ENCODE measurements at regions not wholly inside any gene's neighbourhood (a gene's known extent, or its start where the extent isn't known, plus 50 kb on each side); places are given as distances from the start of the nearest gene placed in this dataset.

DNA sequence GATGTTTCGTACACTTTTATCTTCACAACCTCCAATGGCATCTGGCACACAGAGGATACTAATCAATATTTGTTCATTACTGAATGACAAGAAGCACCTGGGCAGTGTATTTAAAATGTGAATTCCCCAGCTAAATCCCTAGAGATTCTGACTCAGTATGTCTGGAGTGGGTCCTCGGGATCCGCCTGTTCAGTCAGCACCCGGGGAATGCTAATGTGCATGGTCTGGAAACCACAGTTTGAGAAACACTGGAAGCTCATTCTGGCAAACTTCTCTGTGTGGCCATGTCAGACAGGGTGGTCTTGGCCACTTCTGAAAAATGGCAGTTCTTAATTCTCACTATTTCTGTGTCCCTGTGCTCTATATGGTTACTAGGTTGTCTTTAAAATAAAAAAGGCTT, 138.8 kb upstream of the VCX start:
- no peaks in the 10 kb centered on the region for H3K27me3 Mint-ChIP-seq
- H3K9me3 Mint-ChIP-seq: peaks cover 10% of the 10 kb centered on the region
- H3K4me3 Mint-ChIP-seq: no peak overlapping the region
- intact Hi-C loops (cut with micrococcal nuclease): no loop called here
- no peak overlapping the region for H3K27ac Mint-ChIP-seq
- no peaks in the 10 kb centered on the region for H3K4me1 Mint-ChIP-seq (ENCODE audit: low read depth)
- H3K36me3 Mint-ChIP-seq (ENCODE audit: low read depth): no peaks in the 10 kb centered on the region

DNA sequence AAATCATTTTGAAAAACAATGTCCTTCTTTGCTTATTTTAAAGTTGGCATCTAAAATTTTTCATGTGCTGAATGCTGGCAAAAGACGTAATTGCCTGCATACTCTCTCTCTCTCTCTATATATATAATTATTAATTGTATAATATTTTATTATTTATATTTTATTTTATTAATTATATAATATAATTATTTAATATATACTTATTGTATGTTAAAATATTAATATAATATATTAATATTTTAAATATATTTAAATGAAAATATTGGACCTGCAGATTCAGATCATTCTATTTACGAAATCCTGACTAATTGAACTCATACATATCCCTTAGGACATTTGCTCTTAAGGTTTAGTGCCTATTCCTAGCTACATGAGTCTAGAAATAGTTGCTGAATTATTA, 144.7 kb upstream of the VCX start:
- H3K4me3 Mint-ChIP-seq: no peak overlapping the region
- no peaks in the 10 kb centered on the region for H3K27me3 Mint-ChIP-seq
- H3K9me3 Mint-ChIP-seq: peaks cover 10% of the 10 kb centered on the region
- intact Hi-C loops (cut with micrococcal nuclease): no loop called here
- H3K36me3 Mint-ChIP-seq (ENCODE audit: low read depth): no peaks in the 10 kb centered on the region
- H3K27ac Mint-ChIP-seq: no peak overlapping the region
- H3K4me1 Mint-ChIP-seq (ENCODE audit: low read depth): no peaks in the 10 kb centered on the region

DNA sequence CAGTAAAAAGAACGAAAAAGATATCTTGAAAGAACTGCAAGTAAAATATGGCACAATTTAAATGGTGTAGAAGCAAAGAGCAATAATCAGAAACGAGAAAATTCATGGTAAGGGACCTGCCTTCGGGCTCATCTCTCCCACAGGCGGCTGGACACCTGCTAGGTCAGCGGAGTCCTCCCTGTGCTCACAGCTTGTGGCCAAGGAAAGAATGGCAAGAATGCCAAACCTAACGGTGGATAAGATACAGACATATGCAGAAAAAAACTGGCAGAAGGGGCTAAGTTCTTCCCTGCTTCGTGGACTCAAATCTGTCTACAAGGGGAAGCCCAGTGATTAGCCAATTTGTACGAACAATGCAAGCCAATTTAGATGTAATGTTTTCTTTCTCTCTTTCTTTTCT, 152.1 kb upstream of the VCX start:
- no peak overlapping the region for H3K4me3 Mint-ChIP-seq
- H3K9me3 Mint-ChIP-seq: peaks cover 9% of the 10 kb centered on the region
- no peaks in the 10 kb centered on the region for H3K4me1 Mint-ChIP-seq (ENCODE audit: low read depth)
- no peaks in the 10 kb centered on the region for H3K27me3 Mint-ChIP-seq
- H3K36me3 Mint-ChIP-seq (ENCODE audit: low read depth): no peaks in the 10 kb centered on the region
- intact Hi-C loops (cut with micrococcal nuclease): no loop called here
- no peak overlapping the region for H3K27ac Mint-ChIP-seq

DNA sequence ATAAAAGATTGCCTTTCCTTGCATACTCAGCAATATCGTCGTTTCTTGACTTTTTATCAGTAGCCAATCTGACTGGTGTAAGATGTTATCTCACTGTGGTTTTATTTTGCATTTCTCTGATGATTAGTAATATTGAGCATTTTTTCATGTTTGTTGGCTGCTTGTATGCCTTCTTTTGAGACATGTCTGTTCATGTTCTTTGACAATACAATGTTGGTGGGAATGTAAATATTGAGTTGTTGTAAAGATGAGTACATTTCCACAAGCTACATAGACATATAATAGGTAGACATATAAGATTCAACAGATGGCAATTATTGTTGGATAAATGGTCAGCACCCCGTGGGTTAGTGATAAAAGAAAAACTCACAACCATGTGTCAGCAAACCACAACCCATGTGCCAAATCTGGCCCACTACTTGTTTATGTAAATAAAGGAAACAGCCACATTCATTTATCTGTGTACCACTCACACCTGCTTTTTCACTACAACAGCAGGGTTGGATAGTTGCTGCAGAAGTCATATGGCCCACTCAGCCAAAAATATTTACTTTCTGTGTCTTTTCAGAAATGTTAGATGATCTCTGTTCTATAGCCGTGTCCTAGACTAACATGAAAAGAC, 153.1 kb upstream of the VCX start:
- no peaks in the 10 kb centered on the region for H3K36me3 Mint-ChIP-seq (ENCODE audit: low read depth)
- peaks cover 9% of the 10 kb centered on the region for H3K9me3 Mint-ChIP-seq
- no peak overlapping the region for H3K4me3 Mint-ChIP-seq
- no peaks in the 10 kb centered on the region for H3K4me1 Mint-ChIP-seq (ENCODE audit: low read depth)
- H3K27ac Mint-ChIP-seq: no peak overlapping the region
- intact Hi-C loops (cut with micrococcal nuclease): no loop called here
- no peaks in the 10 kb centered on the region for H3K27me3 Mint-ChIP-seq

DNA sequence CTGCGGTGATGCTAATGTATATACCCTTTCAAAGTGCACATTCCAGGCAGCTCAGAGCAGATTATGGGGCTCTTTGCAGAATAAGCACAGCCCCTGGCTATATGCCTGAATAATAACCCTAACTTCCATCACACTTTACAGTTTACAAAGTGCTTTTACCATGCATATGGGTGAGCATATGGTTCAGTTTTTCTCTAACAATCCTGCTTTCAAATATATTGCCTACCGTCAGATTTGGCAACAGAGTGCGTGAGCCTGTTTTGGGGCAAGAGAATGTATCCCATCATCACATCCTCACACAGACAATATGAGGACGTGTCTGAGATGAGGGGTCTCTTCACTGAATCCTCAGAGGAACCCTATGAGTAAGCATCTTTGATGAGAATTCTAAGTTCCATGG, 162.8 kb upstream of the VCX start:
- Mint-ChIP-seq H3K27ac (no peak overlapping the region), H3K4me1 (ENCODE audit: low read depth) (no peaks in the 10 kb centered on the region)

DNA sequence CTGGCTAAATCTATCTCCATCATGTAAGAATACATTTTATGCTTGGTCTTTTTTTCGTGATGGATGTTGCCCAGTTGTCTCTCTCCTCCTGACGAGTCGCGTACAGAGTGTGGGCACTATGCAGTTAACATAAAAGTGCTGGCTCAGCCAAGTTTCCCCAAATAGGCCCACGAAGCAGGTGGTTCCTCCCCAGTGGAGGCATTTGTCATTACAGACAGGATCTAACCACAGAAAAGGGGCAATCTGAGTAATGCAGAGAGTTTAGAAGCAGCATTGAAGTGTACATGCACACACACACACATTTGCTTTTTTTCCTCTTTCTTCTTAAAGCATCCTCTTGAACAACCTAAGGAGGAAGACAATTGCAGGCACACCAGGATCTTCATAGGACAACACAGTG, 188.7 kb upstream of the VCX start:
- no peaks in the 10 kb centered on the region for H3K27me3 Mint-ChIP-seq
- no peaks in the 10 kb centered on the region for H3K36me3 Mint-ChIP-seq (ENCODE audit: low read depth)
- intact Hi-C loops (cut with micrococcal nuclease): no loop called here
- H3K9me3 Mint-ChIP-seq: peaks cover 15% of the 10 kb centered on the region
- H3K4me3 Mint-ChIP-seq: no peak overlapping the region
- no peaks in the 10 kb centered on the region for H3K4me1 Mint-ChIP-seq (ENCODE audit: low read depth)
- no peak overlapping the region for H3K27ac Mint-ChIP-seq

More for the DNA sequence above, 162.8 kb upstream of the VCX start:
- no peak overlapping the region for H3K4me3 Mint-ChIP-seq
- intact Hi-C loops (cut with micrococcal nuclease): no loop called here
- H3K9me3 Mint-ChIP-seq: no peaks in the 10 kb centered on the region
- no peaks in the 10 kb centered on the region for H3K27me3 Mint-ChIP-seq
- H3K36me3 Mint-ChIP-seq (ENCODE audit: low read depth): no peaks in the 10 kb centered on the region

DNA sequence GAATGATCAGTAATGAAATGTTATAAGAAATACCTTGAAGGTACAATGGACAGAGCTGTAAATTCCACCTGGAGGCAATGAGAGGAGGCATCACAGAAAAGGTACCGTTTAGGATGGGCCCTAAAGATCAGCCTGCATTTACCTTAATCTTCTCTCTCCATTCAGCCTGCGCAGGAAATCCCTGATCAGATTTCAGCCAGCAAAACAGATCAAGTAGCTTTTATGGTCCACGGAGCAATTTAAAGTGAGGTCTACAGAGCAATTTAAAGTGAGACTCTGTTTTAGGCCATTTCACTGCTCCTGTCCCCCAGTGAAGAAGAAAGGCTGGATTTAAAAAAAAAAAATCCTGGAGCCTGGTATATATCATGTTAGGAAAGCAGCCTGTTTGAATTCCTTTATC, 195.1 kb upstream of the VCX start:
- H3K4me1 Mint-ChIP-seq (ENCODE audit: low read depth): no peaks in the 10 kb centered on the region

DNA sequence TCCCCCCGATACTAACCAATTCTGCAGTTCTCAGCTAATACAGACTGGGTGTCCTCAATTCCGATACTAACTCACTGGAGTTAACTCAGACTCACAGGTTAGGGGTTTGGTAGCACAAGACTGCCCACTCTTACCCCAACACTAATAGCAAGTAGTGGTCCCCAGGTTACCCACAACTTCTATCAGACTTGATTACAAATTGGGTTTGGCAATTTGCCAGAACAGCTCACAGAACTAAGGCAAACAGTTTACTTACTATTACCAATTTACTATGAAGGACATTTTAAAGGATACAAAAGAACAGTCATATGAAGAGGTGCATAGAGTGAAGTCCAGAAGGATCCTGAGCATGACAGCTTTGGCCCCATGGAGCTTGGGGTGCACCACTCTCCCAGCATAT, 201.8 kb upstream of the VCX start:
- no peaks in the 10 kb centered on the region for H3K36me3 Mint-ChIP-seq (ENCODE audit: low read depth)
- no peaks in the 10 kb centered on the region for H3K27me3 Mint-ChIP-seq
- H3K4me3 Mint-ChIP-seq: no peak overlapping the region
- H3K27ac Mint-ChIP-seq: no peak overlapping the region
- no peaks in the 10 kb centered on the region for H3K4me1 Mint-ChIP-seq (ENCODE audit: low read depth)
- H3K9me3 Mint-ChIP-seq: no peaks in the 10 kb centered on the region
- intact Hi-C loops (cut with micrococcal nuclease): no loop called here

More for the DNA sequence above, 195.1 kb upstream of the VCX start:
- no peaks in the 10 kb centered on the region for H3K27me3 Mint-ChIP-seq
- H3K4me3 Mint-ChIP-seq: no peak overlapping the region
- intact Hi-C loops (cut with micrococcal nuclease): no loop called here
- peaks cover under 1% of the 10 kb centered on the region for H3K9me3 Mint-ChIP-seq
- H3K27ac Mint-ChIP-seq: no peak overlapping the region
- H3K36me3 Mint-ChIP-seq (ENCODE audit: low read depth): no peaks in the 10 kb centered on the region

DNA sequence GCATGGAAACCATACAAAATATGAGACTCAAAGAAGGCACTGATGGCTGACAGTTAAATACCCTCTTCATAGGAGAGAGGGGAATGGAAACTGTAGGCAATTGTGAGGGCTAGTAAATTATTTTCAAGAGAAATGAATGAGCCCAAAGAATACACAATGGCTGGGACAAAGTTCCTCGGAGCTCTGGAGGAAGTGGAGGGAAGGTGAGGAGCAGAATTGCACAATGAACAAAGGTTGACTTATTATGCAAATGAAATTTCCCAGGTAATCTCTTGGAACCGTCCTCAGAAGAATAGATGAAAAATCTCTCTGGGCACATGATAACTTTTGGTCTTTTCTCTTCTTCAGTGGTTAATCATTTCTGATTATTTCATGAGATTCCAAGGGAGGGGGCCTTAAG, 202.6 kb upstream of the VCX start:
- Mint-ChIP-seq H3K9me3 (no peaks in the 10 kb centered on the region), H3K27me3 (no peaks in the 10 kb centered on the region)

DNA sequence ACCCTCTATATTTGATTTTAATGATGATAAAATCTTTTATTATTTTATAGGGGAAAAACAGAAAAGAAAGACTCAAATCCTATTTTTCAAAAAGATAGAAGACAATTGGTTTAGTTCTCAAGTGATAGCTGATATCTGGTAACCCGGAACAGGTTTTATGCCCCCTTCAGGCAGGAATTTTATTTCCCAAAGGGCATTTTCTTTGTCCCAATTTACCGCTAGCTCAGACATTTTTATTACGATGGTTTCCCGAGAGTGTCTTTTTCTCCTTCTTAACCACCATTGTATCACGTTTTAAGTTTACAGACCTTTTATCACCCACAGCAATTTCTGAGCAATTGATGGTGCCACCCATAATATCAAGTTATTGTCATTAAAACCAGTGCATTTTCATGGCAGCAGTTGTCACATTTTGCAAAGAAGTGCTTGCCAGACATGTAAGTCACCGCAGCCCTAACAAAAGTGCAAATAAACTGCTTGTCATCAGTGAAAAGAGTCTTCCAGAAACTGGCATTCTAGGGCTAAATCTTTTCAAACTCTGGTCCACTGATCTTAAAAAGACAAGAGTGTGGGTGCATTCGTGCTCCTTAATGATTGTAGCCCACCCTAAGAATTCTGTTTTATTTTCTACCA, 204.8 kb upstream of the VCX start:
- Mint-ChIP-seq H3K27me3 (no peaks in the 10 kb centered on the region), H3K9me3 (no peaks in the 10 kb centered on the region), H3K4me3 (no peak overlapping the region), H3K36me3 (ENCODE audit: low read depth) (no peaks in the 10 kb centered on the region), H3K4me1 (ENCODE audit: low read depth) (no peaks in the 10 kb centered on the region), H3K27ac (no peak overlapping the region)
- intact Hi-C loops (cut with micrococcal nuclease): no loop called here

More for the DNA sequence above, 202.6 kb upstream of the VCX start:
- H3K4me3 Mint-ChIP-seq: no peak overlapping the region
- no peaks in the 10 kb centered on the region for H3K4me1 Mint-ChIP-seq (ENCODE audit: low read depth)
- H3K27ac Mint-ChIP-seq: no peak overlapping the region
- intact Hi-C loops (cut with micrococcal nuclease): no loop called here
- H3K36me3 Mint-ChIP-seq (ENCODE audit: low read depth): no peaks in the 10 kb centered on the region

DNA sequence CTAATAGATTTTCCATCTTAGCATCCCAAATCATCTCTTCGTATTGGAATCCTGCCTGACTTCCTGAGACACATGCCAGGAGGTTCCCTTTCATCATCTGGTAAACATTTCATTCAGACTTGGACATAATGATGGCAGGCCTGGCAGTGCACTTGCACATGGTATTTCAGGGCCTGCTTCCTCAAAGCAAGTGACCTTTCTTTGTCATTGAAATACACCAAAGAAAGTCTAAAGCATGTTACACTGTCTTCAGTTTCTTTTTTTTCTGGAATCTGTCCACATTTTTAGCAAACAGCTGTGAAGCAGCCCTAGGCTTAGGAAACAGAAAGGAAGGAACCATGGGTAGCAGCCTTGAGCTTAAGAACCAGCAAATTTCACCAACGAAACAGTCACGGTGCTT, 205.9 kb upstream of the VCX start:
- no peak overlapping the region for H3K27ac Mint-ChIP-seq
- no peaks in the 10 kb centered on the region for H3K9me3 Mint-ChIP-seq
- H3K36me3 Mint-ChIP-seq (ENCODE audit: low read depth): no peaks in the 10 kb centered on the region
- no peak overlapping the region for H3K4me3 Mint-ChIP-seq
- H3K27me3 Mint-ChIP-seq: no peaks in the 10 kb centered on the region
- intact Hi-C loops (cut with micrococcal nuclease): no loop called here
- H3K4me1 Mint-ChIP-seq (ENCODE audit: low read depth): no peaks in the 10 kb centered on the region

DNA sequence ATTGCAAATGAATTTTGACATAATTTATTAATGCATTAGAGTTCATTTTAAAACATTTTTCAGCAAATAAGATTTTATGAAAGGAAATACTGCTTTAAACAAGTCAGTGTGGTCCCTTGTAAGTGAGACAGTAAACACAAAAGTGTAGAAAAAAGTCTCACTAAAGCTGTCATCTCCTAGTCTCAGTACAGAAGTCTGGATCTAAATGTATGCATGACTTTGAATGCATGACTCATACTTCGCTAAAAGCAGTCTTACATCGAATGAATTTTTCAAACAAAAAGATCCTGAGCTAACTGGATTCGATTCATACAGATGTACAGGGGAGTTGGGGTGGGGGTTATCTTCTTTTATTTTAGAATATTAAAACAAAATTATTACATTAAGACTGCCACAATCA, 207.4 kb upstream of the VCX start:
- Mint-ChIP-seq H3K27me3 (no peaks in the 10 kb centered on the region), H3K36me3 (ENCODE audit: low read depth) (no peaks in the 10 kb centered on the region), H3K9me3 (no peaks in the 10 kb centered on the region), H3K27ac (no peak overlapping the region), H3K4me1 (ENCODE audit: low read depth) (no peaks in the 10 kb centered on the region), H3K4me3 (no peak overlapping the region)
- intact Hi-C loops (cut with micrococcal nuclease): no loop called here

DNA sequence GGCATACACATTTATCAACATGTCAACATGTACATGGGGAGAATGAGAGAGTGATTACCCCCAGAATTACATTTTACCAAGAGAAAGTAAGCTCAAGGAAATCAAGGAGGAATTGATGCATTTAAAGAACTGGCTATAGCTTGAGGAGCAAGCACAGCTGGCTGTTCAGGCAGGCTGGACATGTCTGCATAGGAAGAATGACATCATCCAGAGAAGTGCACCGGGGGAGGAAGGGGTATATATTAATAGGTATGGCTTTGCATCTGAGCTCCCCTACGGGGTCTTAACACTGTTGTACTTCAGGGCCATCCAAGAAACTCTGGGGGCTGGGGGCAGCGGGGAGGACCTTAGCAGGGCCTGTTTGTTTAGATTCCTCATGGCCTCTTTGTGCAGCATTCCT, 222.4 kb upstream of the VCX start:
- H3K27me3 Mint-ChIP-seq: no peaks in the 10 kb centered on the region
- H3K4me1 Mint-ChIP-seq (ENCODE audit: low read depth): no peaks in the 10 kb centered on the region
- intact Hi-C loops (cut with micrococcal nuclease): no loop called here
- H3K36me3 Mint-ChIP-seq (ENCODE audit: low read depth): no peaks in the 10 kb centered on the region
- peaks cover 25% of the 10 kb centered on the region for H3K9me3 Mint-ChIP-seq
- no peak overlapping the region for H3K27ac Mint-ChIP-seq
- H3K4me3 Mint-ChIP-seq: no peak overlapping the region

DNA sequence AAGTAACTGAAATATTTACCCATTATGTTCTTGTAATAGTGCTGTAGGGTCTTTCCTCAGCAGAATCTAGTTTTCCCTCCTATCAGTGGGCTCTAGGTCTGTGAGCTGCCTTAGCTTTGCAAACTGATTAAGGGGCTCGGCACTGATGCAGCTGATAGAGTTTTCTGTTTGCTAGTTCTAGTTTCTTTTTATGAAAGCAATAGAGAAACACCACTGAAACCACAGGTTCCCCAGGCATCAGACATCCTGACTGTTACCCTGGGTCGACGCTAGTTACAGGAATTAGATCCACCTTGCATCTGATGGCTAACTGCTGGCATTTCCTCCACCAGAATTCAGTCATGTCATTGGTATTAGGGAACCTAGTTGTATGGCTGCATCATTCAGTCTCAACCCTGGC, 225.0 kb upstream of the VCX start:
- Mint-ChIP-seq H3K4me3 (no peak overlapping the region), H3K4me1 (ENCODE audit: low read depth) (no peaks in the 10 kb centered on the region), H3K27ac (no peak overlapping the region), H3K9me3 (peaks cover 16% of the 10 kb centered on the region), H3K27me3 (no peaks in the 10 kb centered on the region), H3K36me3 (ENCODE audit: low read depth) (no peaks in the 10 kb centered on the region)
- intact Hi-C loops (cut with micrococcal nuclease): no loop called here

DNA sequence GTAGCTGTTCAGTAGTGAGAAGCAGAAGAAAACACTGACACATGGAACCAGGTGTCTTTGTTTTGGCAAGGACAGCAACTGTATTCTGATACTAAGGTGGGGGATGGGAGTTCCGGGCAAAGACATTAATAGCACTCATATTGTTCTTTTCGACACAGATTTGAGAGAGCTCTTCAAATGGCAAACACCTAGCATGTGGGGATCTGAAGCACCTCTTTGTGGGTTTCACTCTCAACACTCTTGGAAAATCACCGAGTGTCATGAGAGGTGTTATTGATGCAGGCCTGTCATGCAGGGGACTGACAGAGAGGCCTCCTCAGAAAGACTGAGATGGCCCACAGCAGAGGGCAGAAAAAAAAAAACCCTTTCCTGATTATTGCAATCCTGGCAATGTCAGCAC, 228.4 kb upstream of the VCX start:
- no peaks in the 10 kb centered on the region for H3K27me3 Mint-ChIP-seq
- H3K9me3 Mint-ChIP-seq: no peaks in the 10 kb centered on the region
- no peaks in the 10 kb centered on the region for H3K36me3 Mint-ChIP-seq (ENCODE audit: low read depth)

More for the DNA sequence above, 228.4 kb upstream of the VCX start:
- H3K4me3 Mint-ChIP-seq: no peak overlapping the region
- H3K4me1 Mint-ChIP-seq (ENCODE audit: low read depth): no peaks in the 10 kb centered on the region
- H3K27ac Mint-ChIP-seq: no peak overlapping the region
- intact Hi-C loops (cut with micrococcal nuclease): no loop called here

Measured in dendritic cell treated with granulocyte-macrophage colony-stimulating factor and Interleukin-4, amounts not matched to agents 40 ng/mL and 50 ng/mL, for 4 days (primary cell).